Epithelial cell of esophagus (primary cell): ENCODE measurements at regions not wholly inside any gene's neighbourhood (a gene's known extent, or its start where the extent isn't known, plus 50 kb on each side); places are given as distances from the start of the nearest gene placed in this dataset.
A peak's percentile ranks its signal among the peaks of the same experiment; 100 is the strongest.

Experiments
- DNase-seq: peaks from one replicate; pipeline ENCODE4 v3.0.0; 2010; ENCODE audit warnings: low read depth
- H3K4me3 ChIP-seq: 2 replicates; pipeline ENCODE4 v1.5.1; 2011; ENCODE audit warnings: mild to moderate bottlenecking, low read length, control low read depth
- CTCF ChIP-seq: IDR thresholded peaks from 2 replicates; pipeline ENCODE4 v1.5.1; 2011; ENCODE audit warnings: low read depth, mild to moderate bottlenecking, low read length, control low read depth, inconsistent platforms; ENCODE audit not compliant: insufficient read depth; ENCODE audit errors: missing control alignments

- H3K4me3 ChIP-seq: no peak overlapping the region
- DNase-seq: no peak
- no peak for TF ChIP-seq CTCF
Measured at GRCh38 chr3:72595927-72596610, 252.2 kb downstream of the SHQ1 start.

- no peak overlapping the region for H3K4me3 ChIP-seq
- TF ChIP-seq CTCF: no peak
- DNase-seq: no peak
Measured at GRCh38 chr3:72595376-72595775, 252.9 kb downstream of the SHQ1 start.

- no peak for TF ChIP-seq CTCF
Measured at GRCh38 chr3:72594615-72595215, 253.5 kb downstream of the SHQ1 start.

GRCh38 chr3:72593881-72594397 lies 254.3 kb downstream of the SHQ1 start:
- H3K4me3 ChIP-seq: no peak overlapping the region
- no peak for DNase-seq
- no peak for TF ChIP-seq CTCF

More at GRCh38 chr3:72594615-72595215, 253.5 kb downstream of the SHQ1 start:
- no peak overlapping the region for H3K4me3 ChIP-seq
- no peak for DNase-seq

GRCh38 chr3:72591522-72592421 lies 256.5 kb downstream of the SHQ1 start:
- TF ChIP-seq CTCF: no peak
- DNase-seq: peak; percentile 91
- no peak overlapping the region for H3K4me3 ChIP-seq

- H3K4me3 ChIP-seq: no peak overlapping the region
- DNase-seq: no peak
- TF ChIP-seq CTCF: no peak
Measured at GRCh38 chr3:72590732-72591221, 257.5 kb downstream of the SHQ1 start.
